ENCODE measurements at regions not wholly inside any gene's neighbourhood (a gene's known extent, or its start where the extent isn't known, plus 50 kb on each side); places are given as distances from the start of the nearest gene placed in this dataset.

DNA sequence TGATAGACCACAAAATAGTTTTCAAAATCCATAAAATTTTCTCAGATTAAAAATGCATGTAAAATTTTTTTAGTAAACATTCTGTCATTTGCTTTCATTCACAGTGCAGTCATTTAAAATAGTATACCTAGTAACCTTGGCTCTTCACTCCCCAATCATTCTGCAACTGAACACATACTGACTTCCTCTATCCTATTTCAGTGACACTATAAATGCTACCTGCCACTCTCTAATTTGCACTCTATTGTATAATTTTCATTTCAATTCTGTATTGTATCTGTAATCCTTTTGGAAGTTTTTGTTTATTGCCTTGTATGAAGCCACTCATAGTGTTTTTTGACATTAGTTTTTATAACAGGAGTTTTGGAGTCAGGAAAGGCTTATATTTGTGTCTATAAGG is 1029.1 kb upstream of the NCAM2 start:
- TF ChIP-seq POLR2A (IDR thresholded peaks at IDR 0.05; ENCODE audit: low read length): no peak
- no peak for TF ChIP-seq GATA1 (IDR thresholded peaks at IDR 0.05; ENCODE audit: low read depth, low read length)
